H1 (cell line): ENCODE measurements at regions not wholly inside any gene's neighbourhood (a gene's known extent, or its start where the extent isn't known, plus 50 kb on each side); places are given as distances from the start of the nearest gene placed in this dataset.

Experiments
- BCL11A ChIP-seq, 2 experiments: IDR thresholded peaks; one replicate each; pipeline ENCODE4 v1.6.1; 2011; ENCODE audit warnings: low read depth in 2 of 2, low read length in 2 of 2, mild to moderate bottlenecking in 2 of 2
- CBX8 ChIP-seq: fragments of 300-800, 300-1000 bp; sonication (generic); IDR thresholded peaks from 2 replicates; pipeline ENCODE4 v1.7.1; 2016; ENCODE audit warnings: low read depth, low read length, borderline replicate concordance
- JUND ChIP-seq: IDR thresholded peaks from 2 replicates; pipeline ENCODE4 v1.6.1; 2011; ENCODE audit warnings: mild to moderate bottlenecking, improper control_type of control experiment, low read length
- MAFK ChIP-seq: IDR thresholded peaks from 2 replicates; pipeline ENCODE4 v1.6.1; 2012; ENCODE audit warnings: low read depth, mild to moderate bottlenecking, improper control_type of control experiment, low read length
- TF ChIP-seq, protein P1 (sequence below): IDR thresholded peaks from 2 replicates; pipeline ENCODE4 v1.6.1; 2012; ENCODE audit warnings: inconsistent platforms
- TF ChIP-seq, protein P2 (sequence below): IDR thresholded peaks from 2 replicates; pipeline ENCODE4 v1.6.1; 2011; ENCODE audit warnings: low read depth, mild to moderate bottlenecking, low read length; ENCODE audit not compliant: insufficient read depth

GRCh38 chr3:106232956-106233355 is 364.1 kb upstream of the CBLB start (continued):
- no peak for TF ChIP-seq MAFK
- TF ChIP-seq, protein P1, sequence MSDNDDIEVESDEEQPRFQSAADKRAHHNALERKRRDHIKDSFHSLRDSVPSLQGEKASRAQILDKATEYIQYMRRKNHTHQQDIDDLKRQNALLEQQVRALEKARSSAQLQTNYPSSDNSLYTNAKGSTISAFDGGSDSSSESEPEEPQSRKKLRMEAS, result no peak
- TF ChIP-seq CBX8, result no peak
- TF ChIP-seq BCL11A (IDR thresholded peaks at IDR 0.05; ENCODE audit: low read depth in 2 of 2, low read length in 2 of 2), result no peak
- no peak for TF ChIP-seq JUND
- TF ChIP-seq, protein P2, sequence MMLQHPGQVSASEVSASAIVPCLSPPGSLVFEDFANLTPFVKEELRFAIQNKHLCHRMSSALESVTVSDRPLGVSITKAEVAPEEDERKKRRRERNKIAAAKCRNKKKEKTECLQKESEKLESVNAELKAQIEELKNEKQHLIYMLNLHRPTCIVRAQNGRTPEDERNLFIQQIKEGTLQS, result no peak
